SU-DHL-6 (cell line): ENCODE measurements at regions not wholly inside any gene's neighbourhood (a gene's known extent, or its start where the extent isn't known, plus 50 kb on each side); places are given as distances from the start of the nearest gene placed in this dataset.

Source experiments
- H2AFZ ChIP-seq: fragments of 200-600 bp; sonication (generic); 2 replicates; pipeline ENCODE4 v1.6.1; 2014; ENCODE audit warnings: low read depth, mild to moderate bottlenecking, moderate library complexity, mixed read lengths, antibody characterized with exemption, low read length; ENCODE audit not compliant: severe bottlenecking
- H3F3A ChIP-seq: fragments of 200-600 bp; shearing (Covaris generic); 2 replicates; pipeline ENCODE4 v1.6.0; 2016; ENCODE audit warnings: antibody characterized with exemption, mild to moderate bottlenecking; ENCODE audit not compliant: insufficient read depth
- H3K27ac ChIP-seq: fragments of 200-600 bp; sonication (generic); 2 replicates; pipeline ENCODE4 v1.5.1; 2016; ENCODE audit warnings: low read depth, mild to moderate bottlenecking, low read length, moderate library complexity, mixed read lengths
- H3K27me3 ChIP-seq: fragments of 200-600 bp; sonication (generic), shearing (Covaris generic); 2 replicates; pipeline ENCODE4 v1.6.0; 2014; ENCODE audit warnings: mild to moderate bottlenecking, low read length
- H3K36me3 ChIP-seq: fragments of 200-600 bp; sonication (generic); 2 replicates; pipeline ENCODE4 v1.6.1; 2014; ENCODE audit warnings: mild to moderate bottlenecking, low read length, mixed read lengths
- H3K4me2 ChIP-seq: fragments of 300-600, 200-600 bp; shearing (Covaris generic), sonication (generic); 2 replicates; pipeline ENCODE4 v1.6.0; 2014; ENCODE audit warnings: low read length, low read depth, mild to moderate bottlenecking; ENCODE audit not compliant: poor library complexity, severe bottlenecking
- H3K4me3 ChIP-seq: fragments of 200-600 bp; sonication (generic); 2 replicates; pipeline ENCODE4 v1.5.1; 2014; ENCODE audit warnings: antibody characterized with exemption, low read length, mild to moderate bottlenecking, mixed read lengths; ENCODE audit not compliant: insufficient read depth, poor library complexity, severe bottlenecking
- H3K79me2 ChIP-seq: fragments of 200-600 bp; sonication (generic); 2 replicates; pipeline ENCODE4 v1.6.1; 2014; ENCODE audit warnings: mild to moderate bottlenecking, low read length, moderate library complexity; ENCODE audit not compliant: insufficient read depth
- H3K9ac ChIP-seq: fragments of 200-600 bp; sonication (generic); 2 replicates; pipeline ENCODE4 v1.7.0; 2014; ENCODE audit warnings: mild to moderate bottlenecking, low read length
- H3K9me2 ChIP-seq: fragments of 200-600 bp; sonication (generic); replicated peaks from 2 replicates; pipeline ENCODE4 v1.6.1; 2014; ENCODE audit warnings: low read length; ENCODE audit not compliant: insufficient read depth
- H3K9me3 ChIP-seq: fragments of 200-600 bp; sonication (generic); 2 replicates; pipeline ENCODE4 v1.6.1; 2014; ENCODE audit warnings: low read length, mixed read lengths; ENCODE audit not compliant: insufficient read depth
- H4K20me1 ChIP-seq: fragments of 200-600 bp; sonication (generic); 2 replicates; pipeline ENCODE4 v1.6.1; 2014; ENCODE audit warnings: low read depth, mild to moderate bottlenecking, antibody characterized with exemption, low read length, moderate library complexity, mixed read lengths
- EZH2phosphoT487 ChIP-seq: fragments of 200-600 bp; sonication (generic), shearing (Covaris generic); conservative IDR thresholded peaks from 2 replicates; pipeline ENCODE4 v1.6.1; 2018; ENCODE audit warnings: mild to moderate bottlenecking, antibody characterized with exemption, low read length, moderate library complexity, mixed read lengths
- TF ChIP-seq, protein P1 (sequence below): fragments of 200-600 bp; sonication (generic); IDR thresholded peaks from one replicate; pipeline ENCODE4 v1.5.1; 2017; ENCODE audit warnings: antibody characterized with exemption, mild to moderate bottlenecking, low read length, moderate library complexity; ENCODE audit not compliant: insufficient read depth, poor library complexity, severe bottlenecking

DNA sequence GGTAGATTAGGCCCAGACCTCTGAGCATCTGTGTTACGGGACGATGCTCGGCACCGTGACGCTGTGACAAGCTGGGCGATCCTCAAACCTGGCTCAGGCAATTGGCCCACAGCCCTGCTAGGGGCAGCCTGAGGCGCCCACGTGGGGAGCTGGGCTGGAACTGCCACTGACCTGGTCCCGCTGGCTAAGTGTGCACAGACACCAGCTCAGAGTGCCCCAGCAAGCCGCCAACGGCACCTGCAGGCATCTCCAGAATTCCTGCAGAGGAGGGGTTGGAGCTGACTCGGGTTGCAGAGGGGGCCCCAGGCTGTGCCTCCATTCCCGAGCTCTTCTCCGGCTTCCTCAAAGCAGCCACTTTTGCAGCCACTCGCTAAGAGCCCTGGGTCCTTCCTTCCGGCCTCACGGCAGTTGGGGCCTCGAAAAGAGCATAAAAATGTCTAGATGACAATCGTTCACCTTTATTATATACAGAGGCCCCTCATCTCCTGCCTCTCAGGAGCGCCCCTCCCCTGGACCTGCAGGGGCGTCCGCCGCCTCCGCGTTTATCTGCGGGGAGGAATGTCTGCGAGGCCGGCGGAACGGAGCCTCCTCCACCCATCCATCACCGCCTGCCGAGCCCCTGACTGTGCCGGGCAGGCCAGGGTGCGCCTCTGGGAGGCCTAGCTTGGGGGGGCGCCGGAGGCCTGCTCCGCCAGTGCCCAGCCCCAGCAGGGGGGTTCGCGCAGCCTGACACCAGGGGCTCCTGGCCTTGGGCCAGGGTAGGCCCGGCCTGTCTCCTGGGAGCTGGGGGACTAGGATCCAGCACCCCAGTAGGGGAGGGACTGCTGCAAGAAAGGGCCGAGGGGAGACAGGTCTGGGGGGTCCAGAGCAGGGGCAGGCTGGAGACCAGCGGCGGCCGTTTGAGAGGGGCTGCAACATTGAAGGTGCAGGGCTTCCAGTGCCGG is 144.9 kb downstream of the BARX1 start:
- no peaks in the 10 kb centered on the region for H3K36me3 ChIP-seq
- H3K27ac ChIP-seq: no peak overlapping the region
- H3K9ac ChIP-seq: no peak overlapping the region
- no peak overlapping the region for H3K4me3 ChIP-seq
- no peaks in the 10 kb centered on the region for H3K9me3 ChIP-seq
- no peaks in the 10 kb centered on the region for H3F3A ChIP-seq
- H3K27me3 ChIP-seq: no peaks in the 10 kb centered on the region
- no peak overlapping the region for H2AFZ ChIP-seq
- H3K4me2 ChIP-seq: no peak overlapping the region
- H3K79me2 ChIP-seq: no peaks in the 10 kb centered on the region
- no peaks in the 10 kb centered on the region for H4K20me1 ChIP-seq
- no peak for TF ChIP-seq EZH2phosphoT487
- TF ChIP-seq, protein P1, sequence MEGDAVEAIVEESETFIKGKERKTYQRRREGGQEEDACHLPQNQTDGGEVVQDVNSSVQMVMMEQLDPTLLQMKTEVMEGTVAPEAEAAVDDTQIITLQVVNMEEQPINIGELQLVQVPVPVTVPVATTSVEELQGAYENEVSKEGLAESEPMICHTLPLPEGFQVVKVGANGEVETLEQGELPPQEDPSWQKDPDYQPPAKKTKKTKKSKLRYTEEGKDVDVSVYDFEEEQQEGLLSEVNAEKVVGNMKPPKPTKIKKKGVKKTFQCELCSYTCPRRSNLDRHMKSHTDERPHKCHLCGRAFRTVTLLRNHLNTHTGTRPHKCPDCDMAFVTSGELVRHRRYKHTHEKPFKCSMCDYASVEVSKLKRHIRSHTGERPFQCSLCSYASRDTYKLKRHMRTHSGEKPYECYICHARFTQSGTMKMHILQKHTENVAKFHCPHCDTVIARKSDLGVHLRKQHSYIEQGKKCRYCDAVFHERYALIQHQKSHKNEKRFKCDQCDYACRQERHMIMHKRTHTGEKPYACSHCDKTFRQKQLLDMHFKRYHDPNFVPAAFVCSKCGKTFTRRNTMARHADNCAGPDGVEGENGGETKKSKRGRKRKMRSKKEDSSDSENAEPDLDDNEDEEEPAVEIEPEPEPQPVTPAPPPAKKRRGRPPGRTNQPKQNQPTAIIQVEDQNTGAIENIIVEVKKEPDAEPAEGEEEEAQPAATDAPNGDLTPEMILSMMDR: no peak
- H3K9me2 ChIP-seq: no peaks in the 10 kb centered on the region

DNA sequence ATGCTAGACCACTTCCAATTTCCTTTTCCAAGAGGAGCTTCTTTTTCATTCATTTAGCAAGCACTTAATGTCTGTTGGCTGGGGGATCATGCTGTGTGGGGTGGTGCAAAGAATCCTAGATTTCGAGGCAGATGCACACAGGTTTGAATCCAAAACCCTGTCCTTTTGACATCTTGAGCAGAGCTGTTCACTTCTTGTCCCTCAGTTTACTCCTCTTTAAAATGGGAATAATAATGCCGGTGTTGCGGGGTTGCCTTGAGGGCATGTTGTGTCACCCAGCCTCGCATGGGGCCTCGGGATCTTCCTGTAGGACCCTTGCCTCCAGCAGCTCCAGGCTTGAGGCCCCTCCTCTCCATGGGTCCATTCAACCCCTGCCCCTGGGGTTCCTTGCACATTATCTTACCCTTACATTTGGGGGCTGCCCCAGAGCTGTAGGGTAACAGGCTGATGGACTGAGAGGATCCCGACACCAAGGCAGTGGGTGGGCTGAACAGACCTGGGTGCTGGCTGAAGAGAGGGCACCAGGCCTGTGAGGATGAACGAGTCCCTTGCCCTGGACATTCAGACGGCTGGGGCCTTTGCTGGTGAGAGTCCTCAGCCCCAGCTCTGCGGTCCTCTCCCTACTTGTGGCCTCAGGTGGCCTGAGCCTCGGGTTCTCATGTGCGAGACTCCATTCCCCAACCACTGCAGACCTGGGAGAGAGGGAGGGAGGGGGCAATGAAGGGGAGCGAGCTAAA is 145.8 kb downstream of the BARX1 start:
- no peaks in the 10 kb centered on the region for H3K79me2 ChIP-seq
- H3K9ac ChIP-seq: no peak overlapping the region
- no peaks in the 10 kb centered on the region for H3K27me3 ChIP-seq
- no peak overlapping the region for H3K4me2 ChIP-seq
- no peaks in the 10 kb centered on the region for H3K9me3 ChIP-seq
- H3K27ac ChIP-seq: no peak overlapping the region
- no peaks in the 10 kb centered on the region for H3F3A ChIP-seq
- H3K4me3 ChIP-seq: no peak overlapping the region
- H3K36me3 ChIP-seq: no peaks in the 10 kb centered on the region
- no peaks in the 10 kb centered on the region for H4K20me1 ChIP-seq
- H3K9me2 ChIP-seq: no peaks in the 10 kb centered on the region
- TF ChIP-seq, protein P1: no peak
- no peak for TF ChIP-seq EZH2phosphoT487
- H2AFZ ChIP-seq: no peak overlapping the region

DNA sequence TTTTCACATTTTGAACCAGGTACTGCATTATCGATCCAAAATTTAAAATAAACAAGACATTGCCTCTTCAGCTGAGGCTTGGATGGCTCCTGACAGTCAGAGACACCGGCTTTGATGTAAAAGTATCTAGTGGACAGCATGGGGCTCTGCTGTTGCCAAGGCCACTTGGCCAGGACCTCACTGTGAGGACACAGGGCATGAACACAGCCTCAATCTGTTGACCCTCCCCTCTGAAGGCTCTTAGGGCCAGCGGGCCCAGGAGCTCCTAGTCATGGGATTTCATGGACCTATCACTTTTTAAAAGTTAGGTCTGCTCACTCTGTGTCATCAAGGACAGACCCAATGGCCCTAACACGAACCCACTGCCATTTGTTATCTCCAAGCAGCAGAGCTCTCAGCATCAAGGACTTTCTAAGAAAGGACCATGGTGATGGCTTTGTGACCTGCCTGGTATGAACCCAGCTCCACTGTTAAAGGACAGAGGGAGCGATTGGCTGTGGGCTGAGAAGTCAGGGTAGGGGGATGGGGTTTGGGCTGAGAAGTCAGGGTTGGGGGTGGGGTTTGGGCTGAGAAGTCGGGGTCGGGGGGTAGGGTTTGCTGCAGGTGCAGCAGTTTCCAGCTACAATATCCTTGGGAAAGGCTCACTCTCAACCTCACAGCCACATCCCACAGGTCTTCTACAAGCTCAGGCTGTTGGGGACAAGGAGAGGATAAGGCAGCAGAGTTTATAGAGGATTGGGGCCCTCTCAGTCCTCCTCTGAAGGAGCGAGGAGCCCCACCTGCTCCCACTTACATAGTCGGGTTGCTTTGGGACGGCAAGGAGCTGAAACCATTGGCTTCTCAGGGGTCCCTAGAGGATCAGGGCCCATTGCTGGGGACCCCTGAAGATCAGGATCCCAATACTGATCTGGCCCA is 146.8 kb downstream of the BARX1 start:
- H3K36me3 ChIP-seq: no peaks in the 10 kb centered on the region
- TF ChIP-seq, protein P1: no peak
- no peak for TF ChIP-seq EZH2phosphoT487
- no peaks in the 10 kb centered on the region for H3K9me3 ChIP-seq
- H3K27me3 ChIP-seq: no peaks in the 10 kb centered on the region
- H3K4me2 ChIP-seq: no peak overlapping the region
- no peak overlapping the region for H3K9ac ChIP-seq
- no peaks in the 10 kb centered on the region for H3K79me2 ChIP-seq
- no peak overlapping the region for H3K27ac ChIP-seq
- no peaks in the 10 kb centered on the region for H3K9me2 ChIP-seq
- no peaks in the 10 kb centered on the region for H4K20me1 ChIP-seq
- H3F3A ChIP-seq: no peaks in the 10 kb centered on the region
- H2AFZ ChIP-seq: no peak overlapping the region
- no peak overlapping the region for H3K4me3 ChIP-seq
